ENCODE measurements at regions not wholly inside any gene's neighbourhood (a gene's known extent, or its start where the extent isn't known, plus 50 kb on each side); places are given as distances from the start of the nearest gene placed in this dataset.
"Not testable (repeated sequence)": the region's sequence is repeated elsewhere in the genome, so short reads cannot be mapped to it uniquely, and the experiment has no call there.

DNA sequence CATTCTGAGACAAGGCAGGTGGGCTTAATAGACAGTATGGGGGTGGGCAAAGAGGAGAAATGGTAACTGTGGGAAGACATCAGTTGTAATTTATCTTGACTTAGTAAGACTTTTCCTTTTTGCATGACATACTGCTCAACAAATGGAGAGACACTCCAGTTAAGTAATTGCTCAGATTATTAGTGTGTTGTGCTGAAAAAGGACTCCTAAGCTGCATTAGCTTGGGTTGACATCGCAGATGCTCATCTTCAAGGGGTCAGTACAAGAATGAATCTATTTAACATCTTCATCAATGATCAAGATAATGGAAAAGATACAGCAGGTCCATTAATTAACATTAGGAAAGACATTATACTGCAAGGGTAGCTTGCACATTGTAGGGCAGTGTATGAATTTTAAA, 181.1 kb upstream of the ELAVL2 start:
- TF ChIP-seq, protein P1, sequence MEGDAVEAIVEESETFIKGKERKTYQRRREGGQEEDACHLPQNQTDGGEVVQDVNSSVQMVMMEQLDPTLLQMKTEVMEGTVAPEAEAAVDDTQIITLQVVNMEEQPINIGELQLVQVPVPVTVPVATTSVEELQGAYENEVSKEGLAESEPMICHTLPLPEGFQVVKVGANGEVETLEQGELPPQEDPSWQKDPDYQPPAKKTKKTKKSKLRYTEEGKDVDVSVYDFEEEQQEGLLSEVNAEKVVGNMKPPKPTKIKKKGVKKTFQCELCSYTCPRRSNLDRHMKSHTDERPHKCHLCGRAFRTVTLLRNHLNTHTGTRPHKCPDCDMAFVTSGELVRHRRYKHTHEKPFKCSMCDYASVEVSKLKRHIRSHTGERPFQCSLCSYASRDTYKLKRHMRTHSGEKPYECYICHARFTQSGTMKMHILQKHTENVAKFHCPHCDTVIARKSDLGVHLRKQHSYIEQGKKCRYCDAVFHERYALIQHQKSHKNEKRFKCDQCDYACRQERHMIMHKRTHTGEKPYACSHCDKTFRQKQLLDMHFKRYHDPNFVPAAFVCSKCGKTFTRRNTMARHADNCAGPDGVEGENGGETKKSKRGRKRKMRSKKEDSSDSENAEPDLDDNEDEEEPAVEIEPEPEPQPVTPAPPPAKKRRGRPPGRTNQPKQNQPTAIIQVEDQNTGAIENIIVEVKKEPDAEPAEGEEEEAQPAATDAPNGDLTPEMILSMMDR (IDR thresholded peaks at IDR 0.05; ENCODE audit: low read depth, low read length, missing control alignments) = no peak
- no peak for DNase-seq (ENCODE audit: low read depth)
- no peak overlapping the region for H3K4me3 ChIP-seq (ENCODE audit: low read depth, low read length)
- in situ Hi-C loops (cut with HindIII; ENCODE audit: low sequenced_read_pairs) = no loop called here

DNA sequence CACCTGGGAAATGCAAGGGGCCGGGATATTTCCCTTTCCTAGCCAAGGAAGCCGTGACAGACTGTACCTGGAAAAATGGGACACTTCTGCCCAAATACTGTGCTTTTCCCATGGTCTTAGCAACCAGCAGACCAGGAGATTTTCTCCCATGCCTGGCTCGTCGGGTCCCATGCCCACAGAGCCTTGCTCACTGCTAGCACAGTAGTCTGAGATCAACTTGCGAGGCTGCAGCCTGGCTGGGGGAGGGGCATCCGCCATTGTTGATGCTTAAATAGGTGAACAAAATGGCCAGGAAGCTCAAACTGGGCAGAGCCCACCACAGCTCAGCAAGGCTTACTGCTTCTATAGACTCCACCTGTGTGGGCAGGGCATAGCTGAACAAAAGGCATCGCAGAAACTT, 165.8 kb upstream of the ELAVL2 start:
- H3K4me3 ChIP-seq (ENCODE audit: low read depth, low read length); in situ Hi-C loops (cut with HindIII; ENCODE audit: low sequenced_read_pairs); DNase-seq (ENCODE audit: low read depth): not testable (repeated sequence)

DNA sequence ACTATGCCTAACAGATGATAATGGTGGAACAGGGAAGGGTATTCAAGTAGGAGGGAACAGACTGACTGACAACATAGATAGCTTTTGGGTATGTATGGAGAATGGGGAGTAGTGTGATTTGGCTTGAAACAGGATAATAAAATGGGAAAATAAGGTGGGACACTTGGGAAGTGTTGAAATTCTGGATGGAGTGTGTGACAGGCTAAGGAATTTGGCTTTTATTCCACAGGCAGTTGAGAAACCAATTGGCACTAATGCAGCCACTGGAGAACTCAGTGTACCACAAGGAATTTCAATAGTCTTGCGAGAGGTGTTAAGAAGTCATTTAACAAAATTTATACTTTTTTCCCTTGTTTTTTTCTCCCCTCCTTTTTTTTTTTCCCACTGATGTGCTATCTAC, 153.5 kb upstream of the ELAVL2 start:
- H3K4me3 ChIP-seq (ENCODE audit: low read depth, low read length) = no peak overlapping the region
- no peak for DNase-seq (ENCODE audit: low read depth)
- TF ChIP-seq, protein P1 (IDR thresholded peaks at IDR 0.05; ENCODE audit: low read depth, low read length, missing control alignments) = no peak
- in situ Hi-C loops (cut with HindIII; ENCODE audit: low sequenced_read_pairs) = no loop called here

DNA sequence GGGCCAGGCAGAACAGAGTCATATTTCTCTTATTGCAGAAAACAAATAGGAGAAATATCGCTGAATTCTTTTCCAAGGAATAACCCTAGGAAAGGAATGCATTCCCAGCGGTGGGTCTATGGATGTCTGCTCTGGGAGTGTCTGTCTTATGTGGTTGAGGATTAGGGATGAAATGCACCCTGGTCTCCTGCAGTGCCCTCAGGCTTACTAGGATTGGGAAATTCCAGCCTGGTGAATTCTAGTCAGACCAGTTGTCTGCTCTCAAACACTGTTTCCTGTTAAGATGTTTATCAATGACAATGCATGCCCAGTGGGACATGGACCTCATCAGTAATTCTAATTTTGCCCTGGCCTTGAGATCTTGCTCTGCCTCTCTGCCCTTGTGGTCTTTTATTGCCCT, 136.1 kb upstream of the ELAVL2 start:
- H3K4me3 ChIP-seq (ENCODE audit: low read depth, low read length) = no peak overlapping the region
- in situ Hi-C loops (cut with HindIII; ENCODE audit: low sequenced_read_pairs) = no loop called here
- DNase-seq (ENCODE audit: low read depth) = no peak
- TF ChIP-seq, protein P1 (IDR thresholded peaks at IDR 0.05; ENCODE audit: low read depth, low read length, missing control alignments) = no peak

DNA sequence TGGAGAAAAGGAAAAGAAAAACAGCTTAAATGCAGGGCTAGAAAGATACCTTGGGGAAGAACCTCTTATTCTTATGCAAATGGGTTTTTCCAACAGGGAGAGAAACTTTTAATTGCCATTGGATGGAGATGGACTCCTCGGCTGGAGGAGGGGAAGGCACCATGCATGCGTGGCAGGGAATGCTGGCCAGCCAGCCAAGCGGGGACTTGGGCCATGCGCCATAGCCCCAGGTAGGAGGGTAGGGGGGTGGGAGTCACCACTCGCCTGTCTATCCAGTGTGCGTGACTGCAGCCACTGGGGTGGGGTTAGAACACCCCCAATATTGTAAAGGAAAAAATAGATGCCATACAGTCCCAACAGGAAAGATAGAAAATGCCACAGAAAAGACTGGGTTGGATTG, 119.9 kb upstream of the ELAVL2 start:
- H3K4me3 ChIP-seq (ENCODE audit: low read depth, low read length) = no peak overlapping the region
- no peak for DNase-seq (ENCODE audit: low read depth)
- TF ChIP-seq, protein P1 (IDR thresholded peaks at IDR 0.05; ENCODE audit: low read depth, low read length, missing control alignments) = no peak
- in situ Hi-C loops (cut with HindIII; ENCODE audit: low sequenced_read_pairs) = no loop called here

DNA sequence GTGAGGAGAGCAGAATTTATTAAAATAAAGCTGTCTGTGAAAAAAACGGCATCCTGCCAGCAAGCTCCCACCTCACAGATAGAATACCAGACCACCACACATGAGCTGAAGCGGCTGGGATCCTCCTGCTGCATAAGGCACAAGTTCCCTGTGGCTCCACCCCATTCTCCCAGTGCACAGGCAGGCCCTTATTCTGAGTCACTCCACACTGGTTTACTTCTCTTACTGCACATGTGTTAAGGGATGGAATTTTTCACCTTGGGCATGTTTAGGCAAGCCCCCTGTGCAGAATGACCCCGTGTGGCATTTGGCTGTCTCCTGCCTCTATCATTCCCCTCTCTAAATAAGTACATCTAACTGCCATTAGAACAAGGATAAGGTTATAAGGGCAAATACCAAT, 115.0 kb upstream of the ELAVL2 start:
- TF ChIP-seq, protein P1 (IDR thresholded peaks at IDR 0.05; ENCODE audit: low read depth, low read length, missing control alignments) = no peak
- DNase-seq (ENCODE audit: low read depth) = no peak
- H3K4me3 ChIP-seq (ENCODE audit: low read depth, low read length) = no peak overlapping the region
- in situ Hi-C loops (cut with HindIII; ENCODE audit: low sequenced_read_pairs) = no loop called here

DNA sequence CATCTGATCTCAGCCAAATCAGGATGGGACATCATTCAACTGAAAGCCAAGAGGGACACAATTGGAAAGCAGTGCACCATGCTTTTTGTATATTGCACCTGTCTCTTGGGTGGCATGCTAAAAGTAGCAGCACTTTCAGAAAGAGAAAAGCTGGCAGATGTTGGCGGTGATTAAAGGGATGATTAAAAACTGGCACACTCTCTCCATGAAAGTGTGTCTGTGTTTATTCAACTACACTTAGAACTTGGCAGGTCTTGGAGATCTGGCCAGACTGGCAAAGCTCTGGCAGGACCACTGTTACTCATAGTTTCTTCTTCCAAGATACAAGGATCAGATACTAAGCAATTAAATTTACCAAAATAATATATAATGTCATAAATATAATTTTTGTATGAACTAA, 112.9 kb upstream of the ELAVL2 start:
- TF ChIP-seq, protein P1 (IDR thresholded peaks at IDR 0.05; ENCODE audit: low read depth, low read length, missing control alignments) = no peak
- in situ Hi-C loops (cut with HindIII; ENCODE audit: low sequenced_read_pairs) = no loop called here

More for the DNA sequence above, 112.9 kb upstream of the ELAVL2 start:
- DNase-seq (ENCODE audit: low read depth) = no peak
- no peak overlapping the region for H3K4me3 ChIP-seq (ENCODE audit: low read depth, low read length)

Measured in astrocyte of the cerebellum (primary cell).